NCI-H1417 (cell line): ENCODE measurements at regions not wholly inside any gene's neighbourhood (a gene's known extent, or its start where the extent isn't known, plus 50 kb on each side); places are given as distances from the start of the nearest gene placed in this dataset.
"Not testable (repeated sequence)": the region's sequence is repeated elsewhere in the genome, so short reads cannot be mapped to it uniquely, and the experiment has no call there.

ENCODE experiments used
- DNase-seq, 3 experiments: peaks; one replicate each; lab custom pipeline; 2025; lab: John Stamatoyannopoulos, UW

GRCh38 chr1:116851189-116851588 lies 58.5 kb upstream of the PTGFRN start:
- DNase-seq = not testable (repeated sequence)

DNA sequence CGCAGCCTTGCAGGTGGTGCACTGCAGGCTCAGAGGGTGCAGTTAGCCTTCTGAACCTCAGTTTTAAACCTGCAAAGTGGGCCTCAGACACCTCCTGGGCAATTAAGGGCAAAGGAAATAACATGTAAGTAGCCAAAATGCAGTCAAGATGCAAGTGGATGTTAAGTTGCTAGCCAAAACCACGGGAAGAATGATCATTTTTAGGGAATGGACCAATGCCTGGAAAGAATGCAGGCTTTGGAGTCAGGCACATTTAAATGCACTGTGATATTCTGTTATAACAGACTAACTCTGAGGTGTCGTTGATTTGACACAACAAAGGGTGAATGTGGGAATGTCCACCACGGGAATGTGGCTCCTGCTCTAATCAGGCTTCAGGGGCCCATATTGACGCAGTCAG lies 57.9 kb upstream of the PTGFRN start:
- no peak for DNase-seq

DNA sequence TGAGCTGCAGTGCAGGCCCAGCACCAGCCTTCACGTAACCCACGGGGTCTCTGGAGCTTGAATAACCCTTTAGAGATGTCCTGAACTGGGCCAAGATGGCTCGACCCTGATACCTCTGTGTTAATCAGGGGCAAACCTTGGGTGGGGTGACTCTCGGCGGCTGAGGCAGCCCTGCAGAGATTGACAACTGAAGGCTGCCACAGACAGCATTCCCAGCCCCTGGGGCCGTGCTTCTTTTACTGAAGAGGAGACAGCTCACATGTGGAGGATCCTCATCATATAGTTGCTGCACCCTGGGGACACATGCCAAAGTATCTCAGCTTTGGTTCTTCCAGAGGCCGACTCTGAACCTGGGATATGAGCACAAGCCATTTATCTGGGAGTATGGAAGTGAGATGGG lies 57.3 kb upstream of the PTGFRN start:
- DNase-seq = no peak

GRCh38 chr1:116852910-116853309 lies 56.8 kb upstream of the PTGFRN start:
- DNase-seq = peak in 2 of 3 experiments; percentile 18 to 50

DNA sequence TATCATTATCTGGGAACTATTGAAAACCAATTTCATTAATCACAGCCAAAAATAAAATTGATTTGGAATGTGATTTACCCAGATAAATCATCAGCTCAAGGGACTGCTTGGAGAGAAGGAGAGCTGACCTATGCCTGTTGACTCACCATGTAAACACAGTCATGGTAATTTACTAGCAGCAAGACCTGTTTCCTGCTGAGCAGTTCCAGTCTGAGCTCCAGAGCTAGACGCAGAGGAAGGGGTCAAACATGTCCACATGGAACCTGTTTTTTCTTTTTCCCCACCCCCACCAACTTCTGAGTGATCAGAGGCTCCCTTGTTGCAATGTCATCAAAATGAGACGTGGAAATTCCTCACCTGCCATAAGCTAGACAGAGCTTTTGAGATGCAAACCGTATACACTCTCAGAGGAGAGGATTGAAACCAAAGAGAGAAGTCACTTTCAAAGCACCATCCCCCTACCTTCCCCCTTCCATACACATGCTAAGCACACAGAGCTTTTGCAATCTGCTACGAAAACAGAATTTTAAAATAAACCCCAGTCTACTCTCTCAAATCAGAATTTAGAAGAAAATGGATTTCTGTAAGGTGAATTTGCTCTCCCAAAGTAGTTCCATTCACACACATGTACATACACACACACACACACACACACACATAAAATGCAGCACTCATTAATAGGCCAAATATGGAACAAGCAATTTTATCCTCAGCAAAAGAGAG lies 55.9 kb upstream of the PTGFRN start:
- peak; percentile 23 to 96 (median 85) for DNase-seq

DNA sequence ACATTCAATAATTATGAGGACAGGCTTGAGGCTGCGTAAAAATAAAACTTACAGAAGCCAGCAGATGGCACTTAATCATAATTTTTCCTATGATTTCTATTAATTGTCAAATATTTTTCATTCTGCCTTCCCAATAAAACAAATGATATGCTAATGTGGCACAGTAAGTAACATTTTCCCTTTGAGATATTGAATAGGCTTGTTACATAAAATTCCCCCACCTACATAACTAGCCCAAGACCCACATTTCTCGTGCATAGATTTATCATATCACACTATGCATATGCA lies 55.4 kb upstream of the PTGFRN start:
- DNase-seq = no peak

DNA sequence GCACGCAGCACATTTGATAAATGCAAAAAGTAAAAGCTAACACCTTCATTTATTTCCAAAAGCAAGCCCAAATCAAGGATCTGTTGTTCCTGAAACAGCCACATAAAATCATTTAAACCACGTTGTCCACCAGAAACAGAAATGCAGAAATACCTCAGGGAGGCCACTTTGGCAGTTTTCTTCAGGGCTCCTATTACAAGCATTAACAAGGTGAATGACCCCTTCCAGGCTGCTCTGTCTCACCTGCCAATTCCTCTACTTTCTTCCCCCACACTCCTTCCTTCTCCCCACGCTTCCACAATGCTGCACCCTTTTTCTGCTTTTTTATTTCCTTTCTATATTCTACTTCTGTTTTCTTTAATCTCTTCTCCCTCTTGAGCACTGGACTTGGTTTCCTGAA lies 55.0 kb upstream of the PTGFRN start:
- peak in 2 of 3 experiments; percentile 20 to 54 for DNase-seq

DNA sequence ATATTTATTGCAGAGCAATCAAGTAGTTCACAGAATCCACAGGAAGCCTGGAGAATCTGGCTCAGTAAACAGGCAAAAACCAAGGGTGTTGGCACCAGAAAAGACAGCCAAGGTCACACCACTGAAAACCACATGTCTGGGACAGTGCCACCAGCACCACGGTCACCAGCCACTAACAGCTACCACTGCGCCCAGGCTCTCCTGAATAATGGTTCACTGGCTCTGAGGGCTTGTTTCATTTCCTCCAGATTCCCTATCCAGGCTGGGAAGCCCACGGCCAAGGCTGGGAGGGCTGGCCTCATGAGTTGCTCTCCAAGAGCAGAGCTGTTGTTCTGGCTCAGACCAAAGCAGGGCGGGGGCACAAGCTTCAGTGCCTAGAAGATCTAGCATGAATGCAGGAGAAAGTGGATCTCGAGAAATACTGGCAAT lies 54.5 kb upstream of the PTGFRN start:
- DNase-seq = peak in 2 of 3 experiments; percentile 44 to 65

DNA sequence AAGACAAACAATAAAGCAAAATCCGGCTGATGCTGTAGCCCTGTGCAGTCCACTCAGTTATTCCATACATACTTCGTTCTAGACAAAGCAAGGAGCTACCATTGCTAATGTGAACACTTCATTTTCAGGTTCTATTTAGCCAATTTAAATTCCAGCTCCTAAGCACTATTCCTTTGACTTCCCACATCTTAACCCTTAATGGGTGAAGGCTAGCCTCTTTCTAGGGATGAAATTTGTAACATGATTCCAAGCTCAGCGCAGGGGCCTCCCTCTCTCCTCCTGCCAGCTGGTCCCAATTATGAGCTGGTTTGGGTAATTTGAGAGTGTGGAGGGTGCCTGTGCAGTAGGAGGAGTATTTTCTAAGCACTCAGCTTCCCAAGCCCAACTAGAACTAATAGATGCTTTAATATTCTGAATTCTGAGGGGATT lies 53.9 kb upstream of the PTGFRN start:
- DNase-seq = peak; percentile 66 to 84 (median 84)

DNA sequence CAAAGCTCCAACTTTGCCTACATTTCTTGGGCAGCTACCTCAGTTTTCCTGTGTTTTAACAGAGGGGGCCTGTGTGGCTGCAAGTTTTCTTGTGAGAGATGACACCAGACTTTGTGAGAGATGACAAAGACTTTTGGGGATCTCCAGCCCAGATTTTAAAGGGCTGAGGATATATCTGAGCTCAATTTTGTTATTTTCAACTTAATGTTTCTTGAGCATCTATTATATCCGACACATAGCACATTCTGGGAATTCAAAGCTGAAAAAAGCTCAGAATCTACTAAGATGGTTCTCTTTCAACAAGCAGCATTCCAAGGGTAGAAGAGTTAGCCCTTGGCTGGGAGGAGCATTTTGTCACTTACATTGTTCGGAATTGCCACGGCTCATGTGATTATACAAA lies 53.4 kb upstream of the PTGFRN start:
- no peak for DNase-seq

- no peak for DNase-seq
Measured at GRCh38 chr1:116857092-116857491, 52.6 kb upstream of the PTGFRN start.
